CD4-positive, alpha-beta T cell (primary cell): ENCODE measurements at regions not wholly inside any gene's neighbourhood (a gene's known extent, or its start where the extent isn't known, plus 50 kb on each side); places are given as distances from the start of the nearest gene placed in this dataset.

Experiments used
- ATAC-seq: fragments of 200-7000 bp; cut with Tn5 transposase; one replicate; pipeline ENCODE4 v1.10.0; 2022; ENCODE audit warnings: mild to moderate bottlenecking; ENCODE audit not compliant: poor library complexity
- CTCF ChIA-PET: fragments of 350-600 bp; sonication (Branson Sonifier 250); formaldehyde crosslinking; loops from one replicate; lab custom pipeline; 2021; ENCODE audit warnings: antibody characterized with exemption, inconsistent platforms; lab: Charles Lee
- POLR2A ChIA-PET: fragments of 350-600 bp; sonication (Branson Sonifier 250); formaldehyde crosslinking; loops from one replicate; lab custom pipeline; 2021; ENCODE audit warnings: antibody characterized with exemption, inconsistent platforms; lab: Charles Lee
- DNase-seq, 14 experiments: peaks; one replicate each; pipeline ENCODE4 v3.0.0-alpha.2; 2013 to 2020; ENCODE audit warnings: mixed read lengths in 2 of 14
- H3K27ac ChIP-seq, 2 donors: one replicate each; pipeline versions ENCODE4 v1.5.1 to v1.7.0; 2013; ENCODE audit warnings: low read length in 2 of 2, low read depth in 1 of 2, mild to moderate bottlenecking in 1 of 2
- H3K27me3 ChIP-seq, 2 experiments: 1 replicate in 1 of 2; 2 replicates in 1 of 2; pipeline versions ENCODE4 v1.6.1 to v1.7.0; 2013; ENCODE audit warnings: low read length in 2 of 2, control low read depth in 1 of 2, mild to moderate bottlenecking in 1 of 2, moderate library complexity in 1 of 2; ENCODE audit not compliant: insufficient read depth in 2 of 2, control insufficient read depth in 1 of 2
- H3K36me3 ChIP-seq: one replicate; pipeline ENCODE4 v1.6.1; 2013; ENCODE audit warnings: low read length, control low read depth; ENCODE audit not compliant: insufficient read depth
- H3K4me1 ChIP-seq: one replicate; pipeline ENCODE4 v1.6.1; 2013; ENCODE audit warnings: low read length, control low read depth; ENCODE audit not compliant: insufficient read depth
- H3K4me3 ChIP-seq: one replicate; pipeline ENCODE4 v1.5.1; 2013; ENCODE audit warnings: mild to moderate bottlenecking, low read length, moderate library complexity
- H3K9me3 ChIP-seq, 2 experiments: 1 replicate in 1 of 2; 2 replicates in 1 of 2; pipeline versions ENCODE4 v1.6.1 to v1.7.0; 2013; ENCODE audit warnings: low read length in 2 of 2, mild to moderate bottlenecking in 2 of 2, control low read depth in 1 of 2, moderate library complexity in 1 of 2; ENCODE audit not compliant: control insufficient read depth in 1 of 2, insufficient read depth in 1 of 2
- H3K27ac Mint-ChIP-seq: one replicate; pipeline ENCODE4 v1.8.0; 2020; ENCODE audit warnings: mixed read lengths
- H3K27me3 Mint-ChIP-seq: one replicate; pipeline ENCODE4 v1.8.0; 2021; ENCODE audit warnings: mixed read lengths
- H3K36me3 Mint-ChIP-seq: one replicate; pipeline ENCODE4 v1.8.0; 2021; ENCODE audit warnings: low read depth, mixed read lengths
- H3K4me1 Mint-ChIP-seq: one replicate; pipeline ENCODE4 v1.8.0; 2021; ENCODE audit warnings: low read depth, mixed read lengths
- H3K4me3 Mint-ChIP-seq: one replicate; pipeline ENCODE4 v1.8.0; 2020; ENCODE audit warnings: mild to moderate bottlenecking, mixed read lengths
- H3K9me3 Mint-ChIP-seq: one replicate; pipeline ENCODE4 v1.8.0; 2020; ENCODE audit warnings: mixed read lengths
- CTCF ChIP-seq: fragments of 200-600 bp; IDR thresholded peaks from one replicate; pipeline ENCODE4 v1.8.0; 2022; ENCODE audit warnings: antibody characterized with exemption, mild to moderate bottlenecking
- intact Hi-C, 2 experiments: fragments of 100-400 bp; cut with DNase I in 1 of 2; cut with micrococcal nuclease in 1 of 2; formaldehyde crosslinking; loops; one replicate each; pipeline versions ENCODE4 v1.15.1 to v1.9.0; 2023 to 2025; cut with DNase I, micrococcal nuclease

- ATAC-seq (no peak), DNase-seq (no peak)
- no peaks in the 10 kb centered on the region for H3K36me3 ChIP-seq
- ChIA-PET POLR2A (no interaction called here), CTCF (no interaction called here)
- no peak overlapping the region for H3K27ac ChIP-seq
- H3K27me3 ChIP-seq, result no peaks in the 10 kb centered on the region
- H3K9me3 Mint-ChIP-seq, result peaks cover 8% of the 10 kb centered on the region
- H3K9me3 ChIP-seq, result no peaks in the 10 kb centered on the region
- H3K4me1 ChIP-seq, result no peaks in the 10 kb centered on the region
- TF ChIP-seq CTCF, result no peak
- no peaks in the 10 kb centered on the region for H3K4me1 Mint-ChIP-seq
- intact Hi-C loops, result no loop called here
- H3K4me3 ChIP-seq, result no peak overlapping the region
- H3K27me3 Mint-ChIP-seq, result no peaks in the 10 kb centered on the region
- no peak overlapping the region for H3K4me3 Mint-ChIP-seq
- H3K36me3 Mint-ChIP-seq, result no peaks in the 10 kb centered on the region
- no peak overlapping the region for H3K27ac Mint-ChIP-seq
These were observed 444.2 kb downstream of the PDGFC start for GRCh38 chr4:156527237-156527993.

- Mint-ChIP-seq H3K9me3 (peaks cover 6% of the 10 kb centered on the region), H3K36me3 (no peaks in the 10 kb centered on the region), H3K4me3 (no peak overlapping the region), H3K4me1 (no peaks in the 10 kb centered on the region), H3K27me3 (no peaks in the 10 kb centered on the region), H3K27ac (no peak overlapping the region)
- Histone ChIP-seq H3K9me3 (no peaks in the 10 kb centered on the region), H3K4me1 (no peaks in the 10 kb centered on the region), H3K27ac (no peak overlapping the region), H3K27me3 (no peaks in the 10 kb centered on the region), H3K36me3 (no peaks in the 10 kb centered on the region), H3K4me3 (no peak overlapping the region)
- CTCF ChIA-PET, result no interaction called here
- DNase-seq, result no peak
- TF ChIP-seq CTCF, result no peak
- no peak for ATAC-seq
- POLR2A ChIA-PET, result no interaction called here
- intact Hi-C loops, result no loop called here
These were observed 447.6 kb downstream of the PDGFC start for GRCh38 chr4:156523991-156524390.

GRCh38 chr4:156523492-156523891 lies 448.1 kb downstream of the PDGFC start:
- Mint-ChIP-seq H3K4me1 (no peaks in the 10 kb centered on the region), H3K4me3 (no peak overlapping the region), H3K36me3 (no peaks in the 10 kb centered on the region), H3K27me3 (no peaks in the 10 kb centered on the region), H3K27ac (no peak overlapping the region), H3K9me3 (peaks cover 6% of the 10 kb centered on the region)
- ATAC-seq (no peak), DNase-seq (no peak)
- ChIA-PET POLR2A (no interaction called here), CTCF (no interaction called here)
- Histone ChIP-seq H3K36me3 (no peaks in the 10 kb centered on the region), H3K9me3 (no peaks in the 10 kb centered on the region), H3K4me1 (no peaks in the 10 kb centered on the region), H3K27me3 (no peaks in the 10 kb centered on the region), H3K4me3 (no peak overlapping the region), H3K27ac (no peak overlapping the region)
- TF ChIP-seq CTCF, result no peak
- intact Hi-C loops, result no loop called here
